Body of pancreas (tissue), 4 donors: ENCODE measurements at regions not wholly inside any gene's neighbourhood (a gene's known extent, or its start where the extent isn't known, plus 50 kb on each side); places are given as distances from the start of the nearest gene placed in this dataset.

Source experiments
- ATAC-seq: fragments of 150-250 bp; one replicate; pipeline ENCODE4 v1.9.1; 2016
- DNase-seq, 4 donors: peaks; one replicate each; pipeline ENCODE4 v3.0.0-alpha.2; 2019
- H3K27ac ChIP-seq, 4 donors: fragments of 200-600 bp; sonication (generic); 1 replicate in 3 of 4; 2 replicates in 1 of 4; pipeline versions ENCODE4 v1.5.1 to v1.6.1; 2016 to 2019; ENCODE audit warnings: mild to moderate bottlenecking in 1 of 4, mixed read lengths in 1 of 4, moderate library complexity in 1 of 4
- H3K27me3 ChIP-seq, 2 donors: fragments of 200-600 bp; sonication (generic); one replicate each; pipeline ENCODE4 v1.6.0; 2016; ENCODE audit warnings: mild to moderate bottlenecking in 1 of 2
- H3K36me3 ChIP-seq, 2 donors: fragments of 200-600 bp; sonication (generic); replicated peaks in 1 of 2; 2 replicates each; pipeline ENCODE4 v1.5.1; 2016; ENCODE audit warnings: low read depth in 2 of 2; ENCODE audit not compliant: insufficient read depth in 1 of 2
- H3K4me1 ChIP-seq: fragments of 200-600 bp; sonication (generic); one replicate; pipeline ENCODE4 v1.6.0; 2016
- H3K4me3 ChIP-seq, 2 donors: fragments of 200-600 bp; sonication (generic); 1 replicate in 1 of 2; 2 replicates in 1 of 2; pipeline ENCODE4 v1.5.1; 2016 to 2019
- H3K9me3 ChIP-seq, 3 donors: fragments of 200-600 bp; sonication (generic); 1 replicate in 2 of 3; 2 replicates in 1 of 3; pipeline ENCODE4 v1.5.1; 2016
- POLR2A ChIP-seq, 3 donors: fragments of 450-650 bp; IDR thresholded peaks; one replicate each; pipeline ENCODE4 v1.6.1; 2016; ENCODE audit warnings: antibody characterized with exemption in 3 of 3, mild to moderate bottlenecking in 2 of 3
- WGBS, 2 donors: methylation state at CpG; one replicate each; pipeline ENCODE4 v1.1.5; 2017; 5-methylcytosine and 5-hydroxymethylcytosine counted together
- intact Hi-C: fragments of 100-400 bp; cut with DNase I; formaldehyde crosslinking; loops from one replicate; pipeline ENCODE4 v1.15.1; 2023
- TF ChIP-seq, protein P1 (sequence below), 7 experiments: fragments of 450-650 bp in 4 of 7; fragments of 200-600 bp in 3 of 7; sonication (generic) in 3 of 7; IDR thresholded peaks; one replicate each; pipeline ENCODE4 v1.5.1; 2016 to 2019; ENCODE audit warnings: antibody characterized with exemption in 7 of 7

- 79 to 82% methylated on average over 4 of the region's 4 CpGs for WGBS, 2 donors
- peaks cover 5% of the 10 kb centered on the region for H3K4me1 ChIP-seq
- H3K27ac ChIP-seq: no peak overlapping the region
- ATAC-seq (no peak), DNase-seq (no peak)
- H3K9me3 ChIP-seq: no peaks in the 10 kb centered on the region
- H3K4me3 ChIP-seq: no peak overlapping the region
- intact Hi-C loops: no loop called here
- H3K36me3 ChIP-seq: no peaks in the 10 kb centered on the region
- no peaks in the 10 kb centered on the region for H3K27me3 ChIP-seq
- TF ChIP-seq, protein P1, sequence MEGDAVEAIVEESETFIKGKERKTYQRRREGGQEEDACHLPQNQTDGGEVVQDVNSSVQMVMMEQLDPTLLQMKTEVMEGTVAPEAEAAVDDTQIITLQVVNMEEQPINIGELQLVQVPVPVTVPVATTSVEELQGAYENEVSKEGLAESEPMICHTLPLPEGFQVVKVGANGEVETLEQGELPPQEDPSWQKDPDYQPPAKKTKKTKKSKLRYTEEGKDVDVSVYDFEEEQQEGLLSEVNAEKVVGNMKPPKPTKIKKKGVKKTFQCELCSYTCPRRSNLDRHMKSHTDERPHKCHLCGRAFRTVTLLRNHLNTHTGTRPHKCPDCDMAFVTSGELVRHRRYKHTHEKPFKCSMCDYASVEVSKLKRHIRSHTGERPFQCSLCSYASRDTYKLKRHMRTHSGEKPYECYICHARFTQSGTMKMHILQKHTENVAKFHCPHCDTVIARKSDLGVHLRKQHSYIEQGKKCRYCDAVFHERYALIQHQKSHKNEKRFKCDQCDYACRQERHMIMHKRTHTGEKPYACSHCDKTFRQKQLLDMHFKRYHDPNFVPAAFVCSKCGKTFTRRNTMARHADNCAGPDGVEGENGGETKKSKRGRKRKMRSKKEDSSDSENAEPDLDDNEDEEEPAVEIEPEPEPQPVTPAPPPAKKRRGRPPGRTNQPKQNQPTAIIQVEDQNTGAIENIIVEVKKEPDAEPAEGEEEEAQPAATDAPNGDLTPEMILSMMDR (IDR thresholded peaks at IDR 0.05): no peak
- no peak for TF ChIP-seq POLR2A (IDR thresholded peaks at IDR 0.05)
Observed at GRCh38 chr14:53711205-53711604, 245.4 kb downstream of the BMP4 start.

DNA sequence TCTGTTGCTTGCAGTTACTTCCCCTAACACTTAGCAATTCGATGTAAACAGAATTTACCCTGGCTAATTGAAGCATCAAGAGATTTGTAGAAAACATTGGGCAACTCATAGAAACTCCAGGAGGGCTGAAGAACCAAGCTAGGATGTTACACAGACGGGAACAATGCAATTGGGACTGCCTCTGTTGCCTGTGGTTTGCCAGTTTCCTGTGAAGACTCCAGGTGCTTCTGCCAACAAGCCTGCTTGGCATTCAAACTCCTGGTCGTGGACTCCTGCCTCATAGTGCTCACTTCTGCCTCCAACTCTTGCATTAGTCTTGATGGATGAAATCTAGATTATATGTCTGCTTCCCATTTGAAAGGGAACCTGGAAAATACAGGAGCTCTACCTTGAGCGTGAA lies 246.0 kb downstream of the BMP4 start:
- TF ChIP-seq POLR2A (IDR thresholded peaks at IDR 0.05): no peak
- TF ChIP-seq, protein P1 (IDR thresholded peaks at IDR 0.05): no peak
- H3K4me3 ChIP-seq: no peak overlapping the region
- H3K36me3 ChIP-seq: no peaks in the 10 kb centered on the region
- DNase-seq (no peak), ATAC-seq (no peak)
- intact Hi-C loops: no loop called here
- H3K9me3 ChIP-seq: no peaks in the 10 kb centered on the region
- H3K27ac ChIP-seq: no peak overlapping the region
- 69 to 70% methylated on average over 4 of the region's 4 CpGs for WGBS, 2 donors
- peaks cover 5% of the 10 kb centered on the region for H3K4me1 ChIP-seq
- H3K27me3 ChIP-seq: no peaks in the 10 kb centered on the region

DNA sequence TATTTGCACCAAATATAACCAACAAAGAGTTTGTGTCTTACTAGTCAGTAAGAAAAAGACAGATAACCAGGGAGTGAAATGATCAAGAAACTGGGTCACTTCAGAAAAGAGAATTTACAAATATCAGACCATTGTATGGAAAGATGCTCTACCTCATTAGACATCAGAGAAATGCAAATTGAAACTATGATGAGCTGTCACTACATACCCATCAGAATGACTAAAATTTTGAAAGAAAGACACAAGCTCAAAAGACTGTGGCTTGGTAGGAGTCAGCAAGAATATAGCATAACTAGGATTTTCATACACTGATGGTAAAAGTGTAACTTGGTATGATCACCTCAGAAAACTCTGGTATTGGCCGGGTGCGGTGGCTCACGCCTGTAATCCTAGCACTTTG lies 247.2 kb downstream of the BMP4 start:
- TF ChIP-seq, protein P1 (IDR thresholded peaks at IDR 0.05): no peak
- no peak for TF ChIP-seq POLR2A (IDR thresholded peaks at IDR 0.05)
- Histone ChIP-seq H3K27ac (no peak overlapping the region), H3K36me3 (no peaks in the 10 kb centered on the region), H3K9me3 (no peaks in the 10 kb centered on the region), H3K27me3 (no peaks in the 10 kb centered on the region), H3K4me3 (no peak overlapping the region), H3K4me1 (peaks cover under 1% of the 10 kb centered on the region)
- intact Hi-C loops: no loop called here
- ATAC-seq: no peak
- no peak for DNase-seq
- WGBS, 2 donors: 87 to 94% methylated on average over 3 of the region's 3 CpGs

DNA sequence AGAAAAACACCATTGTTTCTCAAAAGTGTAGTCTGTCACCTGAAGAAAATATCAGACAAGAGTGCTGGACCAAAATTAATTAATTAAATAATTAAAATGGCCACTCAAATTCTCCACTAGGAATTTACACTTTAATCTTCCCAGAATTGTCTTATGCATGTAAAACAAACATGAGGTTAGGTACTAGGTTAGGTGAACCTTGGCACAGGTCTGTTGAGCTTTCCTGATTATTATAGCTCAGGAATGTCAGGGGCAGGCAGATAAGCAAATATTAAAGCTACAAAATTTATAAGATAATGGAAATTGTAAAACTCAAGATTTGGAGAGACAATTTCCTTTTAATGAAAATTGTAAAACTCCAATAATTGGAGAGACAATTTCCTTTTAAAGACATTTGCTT lies 253.2 kb downstream of the BMP4 start:
- Histone ChIP-seq H3K4me1 (no peaks in the 10 kb centered on the region), H3K27ac (no peak overlapping the region), H3K27me3 (no peaks in the 10 kb centered on the region), H3K4me3 (no peak overlapping the region), H3K9me3 (no peaks in the 10 kb centered on the region), H3K36me3 (no peaks in the 10 kb centered on the region)
- intact Hi-C loops: no loop called here
- TF ChIP-seq, protein P1 (IDR thresholded peaks at IDR 0.05): no peak
- no peak for TF ChIP-seq POLR2A (IDR thresholded peaks at IDR 0.05)
- no peak for DNase-seq
- ATAC-seq: no peak

DNA sequence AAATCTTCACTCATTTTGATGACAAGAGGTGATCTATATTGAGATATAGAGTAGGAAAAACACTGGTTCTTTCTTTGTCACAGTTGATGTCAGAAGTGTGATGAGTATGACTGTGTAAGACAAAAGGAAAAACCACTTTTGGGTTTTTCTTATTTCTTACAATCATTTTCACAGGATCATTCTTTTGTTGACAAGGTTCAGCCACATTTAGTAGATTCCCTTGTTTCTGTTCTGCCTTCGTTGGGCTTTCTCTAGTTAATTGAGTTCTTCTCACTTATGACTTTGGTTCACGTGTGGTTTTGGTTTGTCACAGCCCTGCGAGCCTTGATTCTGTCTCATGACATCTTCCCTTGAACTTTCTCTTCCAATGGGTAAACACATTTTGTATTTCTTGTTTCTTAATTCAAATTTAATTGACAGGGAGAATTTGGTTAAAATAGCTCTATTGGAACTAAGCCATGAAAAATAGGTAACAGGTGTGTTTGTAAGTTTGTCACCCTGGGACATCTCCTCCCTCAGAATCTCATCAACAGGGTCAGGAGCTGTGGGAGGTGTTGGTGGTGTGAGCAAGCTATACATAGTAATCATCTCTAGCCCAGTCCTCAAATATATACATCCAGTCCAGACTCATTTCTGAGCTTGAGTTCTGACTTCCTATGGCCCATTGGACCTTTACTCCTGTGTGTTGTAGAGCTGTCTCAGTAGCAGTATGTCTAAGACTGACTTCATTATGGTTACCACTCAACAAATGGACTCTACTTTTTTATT lies 255.3 kb downstream of the BMP4 start:
- DNase-seq (no peak), ATAC-seq (no peak)
- Histone ChIP-seq H3K27me3 (no peaks in the 10 kb centered on the region), H3K27ac (no peak overlapping the region), H3K9me3 (no peaks in the 10 kb centered on the region), H3K4me1 (no peaks in the 10 kb centered on the region), H3K4me3 (no peak overlapping the region), H3K36me3 (no peaks in the 10 kb centered on the region)
- intact Hi-C loops: no loop called here
- 55 to 58% methylated on average over 3 of the region's 3 CpGs for WGBS, 2 donors
- TF ChIP-seq POLR2A (IDR thresholded peaks at IDR 0.05): no peak
- TF ChIP-seq, protein P1 (IDR thresholded peaks at IDR 0.05): no peak
